ENCODE measurements at regions not wholly inside any gene's neighbourhood (a gene's known extent, or its start where the extent isn't known, plus 50 kb on each side); places are given as distances from the start of the nearest gene placed in this dataset.
"Not testable (repeated sequence)": the region's sequence is repeated elsewhere in the genome, so short reads cannot be mapped to it uniquely, and the experiment has no call there.

GRCh38 chr6:102793752-102794151 lies 1400.2 kb downstream of the GRIK2 start:
- H3K4me1 ChIP-seq (ENCODE audit: insufficient read depth, insufficient read length): no peaks in the 10 kb centered on the region
- no peaks in the 10 kb centered on the region for H3K9me3 ChIP-seq (ENCODE audit: insufficient read depth, low read length)
- no peak overlapping the region for H3K9ac ChIP-seq (ENCODE audit: insufficient read length, low read depth)
- no peaks in the 10 kb centered on the region for H3K27me3 ChIP-seq (ENCODE audit: insufficient read depth, insufficient read length)
- TF ChIP-seq ZNF274 (IDR thresholded peaks at IDR 0.05; ENCODE audit: low read depth, low read length) (no peak), SUZ12 (IDR thresholded peaks at IDR 0.05; ENCODE audit: extremely low read depth, insufficient read depth, insufficient read length) (no peak), YY1 (IDR thresholded peaks at IDR 0.05; ENCODE audit: insufficient read depth, insufficient read length) (no peak)
- no peak for DNase-seq (ENCODE audit: low read depth, low spot score)
- H3K4me3 ChIP-seq (ENCODE audit: insufficient read length, low read depth): no peak overlapping the region
- H3K36me3 ChIP-seq (ENCODE audit: insufficient read depth, insufficient read length, low read length): no peaks in the 10 kb centered on the region

DNA sequence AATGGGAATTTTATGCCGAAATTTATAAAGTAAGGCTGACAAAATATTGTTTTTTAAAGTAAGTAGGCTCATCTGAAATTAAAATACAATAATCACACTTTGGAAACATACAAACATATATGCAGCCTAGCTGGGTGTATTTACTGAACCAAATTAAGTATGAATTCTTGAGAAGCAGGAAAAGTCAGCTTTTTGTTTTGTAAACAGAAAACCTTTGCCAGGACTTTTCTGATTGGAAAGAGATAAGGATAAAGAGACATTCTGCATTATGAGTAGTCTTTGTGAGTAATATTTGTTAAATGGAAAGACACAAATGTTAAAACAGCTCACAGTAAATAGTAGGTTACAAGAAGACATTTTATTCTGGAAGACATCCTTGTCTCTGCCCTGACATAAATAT lies 1380.8 kb downstream of the GRIK2 start:
- no peak overlapping the region for H3K9ac ChIP-seq (ENCODE audit: insufficient read length, low read depth)
- no peaks in the 10 kb centered on the region for H3K27me3 ChIP-seq (ENCODE audit: insufficient read depth, insufficient read length)
- no peaks in the 10 kb centered on the region for H3K9me3 ChIP-seq (ENCODE audit: insufficient read depth, low read length)
- no peaks in the 10 kb centered on the region for H3K4me1 ChIP-seq (ENCODE audit: insufficient read depth, insufficient read length)
- no peak overlapping the region for H3K4me3 ChIP-seq (ENCODE audit: insufficient read length, low read depth)
- DNase-seq (ENCODE audit: low read depth, low spot score): no peak
- H3K36me3 ChIP-seq (ENCODE audit: insufficient read depth, insufficient read length, low read length): no peaks in the 10 kb centered on the region
- no peak for TF ChIP-seq YY1 (IDR thresholded peaks at IDR 0.05; ENCODE audit: insufficient read depth, insufficient read length)

DNA sequence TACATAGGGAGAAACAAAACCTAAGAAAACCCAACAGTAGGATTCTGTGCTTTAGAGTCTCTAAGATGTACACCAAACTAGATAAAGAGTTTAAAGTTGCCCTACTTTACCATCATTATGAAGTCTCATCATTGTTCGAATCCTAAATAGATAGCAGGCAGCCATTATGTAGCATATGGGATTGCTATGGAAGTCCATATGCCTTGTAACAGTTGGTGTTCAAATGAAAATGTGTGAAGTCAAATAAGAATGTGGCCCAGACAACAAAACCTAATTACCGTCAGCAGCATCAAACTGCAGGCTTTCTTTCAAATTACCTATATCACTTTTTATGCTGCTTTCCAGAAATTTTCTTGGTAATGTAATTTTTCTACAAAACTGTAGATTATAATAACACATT lies 1380.1 kb downstream of the GRIK2 start:
- H3K4me1 ChIP-seq (ENCODE audit: insufficient read depth, insufficient read length): no peaks in the 10 kb centered on the region
- H3K9me3 ChIP-seq (ENCODE audit: insufficient read depth, low read length): no peaks in the 10 kb centered on the region
- no peak for TF ChIP-seq ZNF274 (IDR thresholded peaks at IDR 0.05; ENCODE audit: low read depth, low read length)
- TF ChIP-seq YY1 (IDR thresholded peaks at IDR 0.05; ENCODE audit: insufficient read depth, insufficient read length): no peak
- TF ChIP-seq SUZ12 (IDR thresholded peaks at IDR 0.05; ENCODE audit: extremely low read depth, insufficient read depth, insufficient read length): no peak

DNA sequence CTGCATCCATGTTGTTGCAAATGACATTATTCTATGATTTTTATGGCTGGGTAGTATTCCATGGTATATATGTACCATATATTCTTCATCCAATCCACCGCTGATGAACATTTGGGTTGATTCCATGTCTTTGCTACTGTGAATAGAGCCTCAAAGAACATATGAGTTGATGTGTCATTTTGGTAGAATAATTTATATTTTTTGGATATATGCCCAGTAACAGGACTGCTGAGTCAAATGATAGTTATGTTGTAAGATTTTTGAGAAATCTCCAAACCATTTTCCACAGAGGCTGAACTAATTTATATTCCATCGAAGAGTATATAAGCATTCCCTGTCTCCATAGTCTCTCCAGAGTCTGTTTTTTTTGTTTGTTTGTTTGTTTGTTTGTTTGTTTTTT lies 1373.5 kb downstream of the GRIK2 start:
- H3K4me3 ChIP-seq (ENCODE audit: insufficient read length, low read depth): no peak overlapping the region
- H3K4me1 ChIP-seq (ENCODE audit: insufficient read depth, insufficient read length): no peaks in the 10 kb centered on the region
- H3K9me3 ChIP-seq (ENCODE audit: insufficient read depth, low read length): no peaks in the 10 kb centered on the region
- no peak for DNase-seq (ENCODE audit: low read depth, low spot score)
- TF ChIP-seq ZNF274 (IDR thresholded peaks at IDR 0.05; ENCODE audit: low read depth, low read length): no peak
- TF ChIP-seq YY1 (IDR thresholded peaks at IDR 0.05; ENCODE audit: insufficient read depth, insufficient read length): no peak
- no peak for TF ChIP-seq SUZ12 (IDR thresholded peaks at IDR 0.05; ENCODE audit: extremely low read depth, insufficient read depth, insufficient read length)
- no peak overlapping the region for H3K9ac ChIP-seq (ENCODE audit: insufficient read length, low read depth)
- no peaks in the 10 kb centered on the region for H3K27me3 ChIP-seq (ENCODE audit: insufficient read depth, insufficient read length)
- no peaks in the 10 kb centered on the region for H3K36me3 ChIP-seq (ENCODE audit: insufficient read depth, insufficient read length, low read length)

More for the DNA sequence above, 1380.1 kb downstream of the GRIK2 start:
- Histone ChIP-seq H3K9ac (ENCODE audit: insufficient read length, low read depth) (no peak overlapping the region), H3K4me3 (ENCODE audit: insufficient read length, low read depth) (no peak overlapping the region), H3K27me3 (ENCODE audit: insufficient read depth, insufficient read length) (no peaks in the 10 kb centered on the region), H3K36me3 (ENCODE audit: insufficient read depth, insufficient read length, low read length) (no peaks in the 10 kb centered on the region)
- no peak for DNase-seq (ENCODE audit: low read depth, low spot score)

- Histone ChIP-seq H3K9ac (ENCODE audit: insufficient read length, low read depth) (no peak overlapping the region), H3K36me3 (ENCODE audit: insufficient read depth, insufficient read length, low read length) (no peaks in the 10 kb centered on the region), H3K4me3 (ENCODE audit: insufficient read length, low read depth) (no peak overlapping the region), H3K27me3 (ENCODE audit: insufficient read depth, insufficient read length) (no peaks in the 10 kb centered on the region), H3K9me3 (ENCODE audit: insufficient read depth, low read length) (no peaks in the 10 kb centered on the region), H3K4me1 (ENCODE audit: insufficient read depth, insufficient read length) (no peaks in the 10 kb centered on the region)
- TF ChIP-seq YY1 (IDR thresholded peaks at IDR 0.05; ENCODE audit: insufficient read depth, insufficient read length): no peak
- no peak for TF ChIP-seq SUZ12 (IDR thresholded peaks at IDR 0.05; ENCODE audit: extremely low read depth, insufficient read depth, insufficient read length)
- TF ChIP-seq ZNF274 (IDR thresholded peaks at IDR 0.05; ENCODE audit: low read depth, low read length): no peak
- DNase-seq (ENCODE audit: low read depth, low spot score): no peak
These were observed 1370.8 kb downstream of the GRIK2 start for GRCh38 chr6:102764317-102764716.

DNA sequence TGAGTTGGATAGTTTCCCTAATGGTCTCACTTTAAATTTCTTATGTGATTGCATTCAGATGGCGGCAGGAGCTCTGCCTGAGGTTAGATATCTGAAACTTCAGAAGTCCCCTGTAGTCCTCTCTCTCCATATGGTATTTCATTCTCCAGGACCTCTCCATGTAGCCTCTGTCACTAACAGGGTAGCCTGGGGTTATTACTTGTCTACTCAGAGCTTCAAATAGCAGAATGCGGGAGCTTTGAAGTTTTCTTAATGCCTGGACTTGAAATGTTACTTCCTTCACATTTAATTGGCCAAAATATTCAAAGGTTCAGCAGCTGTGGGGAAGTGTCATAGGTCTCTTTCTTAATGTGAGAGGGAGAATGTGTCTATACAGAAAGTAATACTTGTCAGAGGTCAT lies 1370.4 kb downstream of the GRIK2 start:
- TF ChIP-seq YY1 (IDR thresholded peaks at IDR 0.05; ENCODE audit: insufficient read depth, insufficient read length) (no peak), ZNF274 (IDR thresholded peaks at IDR 0.05; ENCODE audit: low read depth, low read length) (no peak), SUZ12 (IDR thresholded peaks at IDR 0.05; ENCODE audit: extremely low read depth, insufficient read depth, insufficient read length) (no peak)
- no peaks in the 10 kb centered on the region for H3K9me3 ChIP-seq (ENCODE audit: insufficient read depth, low read length)
- DNase-seq (ENCODE audit: low read depth, low spot score): no peak
- H3K4me3 ChIP-seq (ENCODE audit: insufficient read length, low read depth): no peak overlapping the region
- no peak overlapping the region for H3K9ac ChIP-seq (ENCODE audit: insufficient read length, low read depth)
- H3K4me1 ChIP-seq (ENCODE audit: insufficient read depth, insufficient read length): no peaks in the 10 kb centered on the region
- H3K36me3 ChIP-seq (ENCODE audit: insufficient read depth, insufficient read length, low read length): no peaks in the 10 kb centered on the region
- H3K27me3 ChIP-seq (ENCODE audit: insufficient read depth, insufficient read length): no peaks in the 10 kb centered on the region

- no peaks in the 10 kb centered on the region for H3K4me1 ChIP-seq (ENCODE audit: insufficient read depth, insufficient read length)
- H3K9ac ChIP-seq (ENCODE audit: insufficient read length, low read depth): no peak overlapping the region
- no peaks in the 10 kb centered on the region for H3K27me3 ChIP-seq (ENCODE audit: insufficient read depth, insufficient read length)
- no peak overlapping the region for H3K4me3 ChIP-seq (ENCODE audit: insufficient read length, low read depth)
- TF ChIP-seq YY1 (IDR thresholded peaks at IDR 0.05; ENCODE audit: insufficient read depth, insufficient read length) (no peak), ZNF274 (IDR thresholded peaks at IDR 0.05; ENCODE audit: low read depth, low read length) (no peak), SUZ12 (IDR thresholded peaks at IDR 0.05; ENCODE audit: extremely low read depth, insufficient read depth, insufficient read length) (no peak)
- H3K9me3 ChIP-seq (ENCODE audit: insufficient read depth, low read length): no peaks in the 10 kb centered on the region
- DNase-seq (ENCODE audit: low read depth, low spot score): no peak
- H3K36me3 ChIP-seq (ENCODE audit: insufficient read depth, insufficient read length, low read length): no peaks in the 10 kb centered on the region
These were observed 1368.4 kb downstream of the GRIK2 start for GRCh38 chr6:102761872-102762271.

DNA sequence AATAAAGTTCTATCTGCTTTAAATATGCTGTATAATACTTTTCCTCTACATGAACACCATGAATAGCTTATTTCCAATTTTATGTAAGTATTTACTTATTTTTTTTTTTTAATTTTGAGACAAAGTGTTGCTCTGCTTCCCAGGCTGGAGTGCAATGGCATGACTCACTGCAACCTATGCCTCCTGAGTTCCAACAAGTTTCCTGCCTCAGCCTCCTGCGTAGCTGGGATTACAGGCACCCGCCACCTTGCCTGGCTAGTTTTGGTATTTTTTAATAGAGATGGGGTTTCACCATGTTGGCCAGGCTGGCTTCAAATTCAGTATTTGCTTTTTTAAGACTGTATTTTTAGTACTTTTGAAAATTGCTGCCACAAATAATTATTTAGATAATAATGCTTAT lies 1365.9 kb downstream of the GRIK2 start:
- Histone ChIP-seq H3K4me1 (ENCODE audit: insufficient read depth, insufficient read length) (no peaks in the 10 kb centered on the region), H3K9ac (ENCODE audit: insufficient read length, low read depth) (no peak overlapping the region), H3K27me3 (ENCODE audit: insufficient read depth, insufficient read length) (no peaks in the 10 kb centered on the region), H3K36me3 (ENCODE audit: insufficient read depth, insufficient read length, low read length) (no peaks in the 10 kb centered on the region), H3K4me3 (ENCODE audit: insufficient read length, low read depth) (no peak overlapping the region), H3K9me3 (ENCODE audit: insufficient read depth, low read length) (no peaks in the 10 kb centered on the region)
- TF ChIP-seq ZNF274 (IDR thresholded peaks at IDR 0.05; ENCODE audit: low read depth, low read length): no peak
- no peak for TF ChIP-seq SUZ12 (IDR thresholded peaks at IDR 0.05; ENCODE audit: extremely low read depth, insufficient read depth, insufficient read length)
- no peak for TF ChIP-seq YY1 (IDR thresholded peaks at IDR 0.05; ENCODE audit: insufficient read depth, insufficient read length)
- no peak for DNase-seq (ENCODE audit: low read depth, low spot score)

- not testable (repeated sequence) for H3K36me3 ChIP-seq (ENCODE audit: insufficient read depth, insufficient read length, low read length); H3K27me3 ChIP-seq (ENCODE audit: insufficient read depth, insufficient read length); H3K9ac ChIP-seq (ENCODE audit: insufficient read length, low read depth)
These were observed 1365.0 kb downstream of the GRIK2 start for GRCh38 chr6:102758536-102758935.

More at GRCh38 chr6:102758536-102758935, 1365.0 kb downstream of the GRIK2 start:
- not testable (repeated sequence) for H3K9me3 ChIP-seq (ENCODE audit: insufficient read depth, low read length); DNase-seq (ENCODE audit: low read depth, low spot score); H3K4me1 ChIP-seq (ENCODE audit: insufficient read depth, insufficient read length); H3K4me3 ChIP-seq (ENCODE audit: insufficient read length, low read depth)
